Uterus (tissue), 3 donors: ENCODE measurements at regions not wholly inside any gene's neighbourhood (a gene's known extent, or its start where the extent isn't known, plus 50 kb on each side); places are given as distances from the start of the nearest gene placed in this dataset.

Experiments
- DNase-seq, 2 donors: peaks; one replicate each; pipeline ENCODE4 v3.0.0-alpha.2; 2019 to 2020
- H3K27ac ChIP-seq, 2 donors: fragments of 200-600 bp; sonication (generic); 1 replicate in 1 of 2; 2 replicates in 1 of 2; pipeline ENCODE4 v1.5.1; 2016 to 2018
- H3K27me3 ChIP-seq, 2 donors: fragments of 200-600 bp; sonication (generic); one replicate each; pipeline ENCODE4 v1.5.1; 2018 to 2019; ENCODE audit warnings: control low read depth in 1 of 2
- H3K36me3 ChIP-seq, 2 donors: fragments of 200-600 bp; sonication (generic); one replicate each; pipeline ENCODE4 v1.5.1; 2019; ENCODE audit warnings: control low read depth in 1 of 2
- H3K4me1 ChIP-seq, 2 donors: fragments of 200-600 bp; sonication (generic); one replicate each; pipeline ENCODE4 v1.5.1; 2018 to 2019; ENCODE audit warnings: control low read depth in 1 of 2
- H3K4me3 ChIP-seq, 2 donors: fragments of 200-600 bp; sonication (generic); 1 replicate in 1 of 2; 2 replicates in 1 of 2; pipeline ENCODE4 v1.5.1; 2018 to 2019; ENCODE audit warnings: mild to moderate bottlenecking in 1 of 2
- H3K9me3 ChIP-seq, 2 donors: fragments of 200-600 bp; sonication (generic); one replicate each; pipeline ENCODE4 v1.5.1; 2019; ENCODE audit warnings: control low read depth in 1 of 2
- CTCF ChIP-seq, 4 experiments: fragments of 200-600 bp in 2 of 4; fragments of 450-650 bp in 2 of 4; sonication (generic) in 2 of 4; IDR thresholded peaks; one replicate each; pipeline ENCODE4 v1.5.1; 2016 to 2019; ENCODE audit warnings: antibody characterized with exemption in 4 of 4, mild to moderate bottlenecking in 2 of 4, moderate library complexity in 1 of 4
- POLR2A ChIP-seq, 2 donors: fragments of 450-650 bp; IDR thresholded peaks; one replicate each; pipeline ENCODE4 v1.6.1; 2016; ENCODE audit warnings: antibody characterized with exemption in 2 of 2, mild to moderate bottlenecking in 1 of 2, moderate library complexity in 1 of 2
- intact Hi-C: fragments of 100-400 bp; cut with DNase I; formaldehyde crosslinking; loops from one replicate; pipeline ENCODE4 v1.15.1; 2023; ENCODE audit warnings: low total_unique reads
- donor health status: DM: yes; HTN: yes; CAD: no.

DNA sequence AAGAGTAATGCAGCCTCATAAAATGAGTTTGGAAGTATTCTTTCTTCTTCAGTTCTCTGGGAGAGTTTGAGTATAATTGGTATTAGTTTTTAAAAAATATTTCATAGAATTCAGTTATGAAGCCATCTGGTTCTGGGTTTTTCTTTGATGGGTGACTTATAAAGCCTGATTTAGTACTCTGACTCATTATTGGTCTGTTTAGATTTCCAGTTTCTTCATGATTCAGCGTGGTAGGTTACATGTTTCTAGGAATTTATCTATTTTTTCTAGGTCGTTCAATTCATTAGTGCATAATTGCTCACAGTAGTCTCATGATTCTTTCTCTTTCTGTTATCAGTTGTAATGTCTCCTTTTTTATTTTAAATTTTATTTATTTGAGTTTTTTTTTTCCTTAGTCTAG, 111.2 kb downstream of the CEP44 start:
- no peaks in the 10 kb centered on the region for H3K9me3 ChIP-seq
- no peak for DNase-seq
- intact Hi-C loops, result no loop called here
- H3K4me3 ChIP-seq, result no peak overlapping the region
- no peaks in the 10 kb centered on the region for H3K36me3 ChIP-seq
- peaks cover 0 to 5% of the 10 kb centered on the region in 2 donors for H3K4me1 ChIP-seq
- no peaks in the 10 kb centered on the region for H3K27me3 ChIP-seq
- no peak for TF ChIP-seq CTCF (IDR thresholded peaks at IDR 0.05)
- TF ChIP-seq POLR2A (IDR thresholded peaks at IDR 0.05), result no peak
- H3K27ac ChIP-seq, result peak overlapping the region; percentile 28 to 41

DNA sequence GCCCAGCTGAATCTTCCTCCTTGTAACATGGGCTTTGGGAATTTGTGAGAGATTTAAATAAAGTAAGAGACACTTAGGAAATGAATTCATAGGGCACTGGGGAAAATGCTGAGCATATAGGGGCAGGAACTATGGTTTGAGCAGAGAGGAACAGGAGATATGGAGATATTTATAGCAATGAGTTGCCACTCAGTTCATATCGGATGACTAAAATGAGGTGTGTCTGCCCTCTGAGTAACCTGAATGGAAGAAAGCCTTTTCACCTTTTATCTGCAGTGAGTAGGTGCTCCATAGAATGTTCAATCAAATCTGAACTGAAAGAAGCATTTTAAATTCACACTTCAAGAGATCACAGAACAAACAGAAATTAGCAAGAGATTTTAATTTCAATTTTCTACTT, 105.7 kb downstream of the CEP44 start:
- TF ChIP-seq POLR2A (IDR thresholded peaks at IDR 0.05), result no peak
- TF ChIP-seq CTCF (IDR thresholded peaks at IDR 0.05), result no peak
- Histone ChIP-seq H3K36me3 (no peaks in the 10 kb centered on the region), H3K27me3 (no peaks in the 10 kb centered on the region), H3K4me1 (peaks cover 0 to 12% of the 10 kb centered on the region in 2 donors), H3K4me3 (no peak overlapping the region), H3K27ac (peak overlapping the region; percentile 31 to 78), H3K9me3 (no peaks in the 10 kb centered on the region)
- intact Hi-C loops, result no loop called here
- no peak for DNase-seq

GRCh38 chr4:174388461-174389145, 104.9 kb downstream of the CEP44 start:
- DNase-seq, result no peak
- no peaks in the 10 kb centered on the region for H3K36me3 ChIP-seq

GRCh38 chr4:174387721-174388120, 104.0 kb downstream of the CEP44 start:
- TF ChIP-seq POLR2A (IDR thresholded peaks at IDR 0.05) (no peak), CTCF (IDR thresholded peaks at IDR 0.05) (no peak)
- H3K27ac ChIP-seq, result peak overlapping the region; percentile 63 to 78
- H3K4me3 ChIP-seq, result no peak overlapping the region
- H3K9me3 ChIP-seq, result no peaks in the 10 kb centered on the region
- intact Hi-C loops, result no loop called here
- H3K27me3 ChIP-seq, result no peaks in the 10 kb centered on the region
- H3K36me3 ChIP-seq, result no peaks in the 10 kb centered on the region
- H3K4me1 ChIP-seq, result peaks cover 0 to 12% of the 10 kb centered on the region in 2 donors
- no peak for DNase-seq

More at GRCh38 chr4:174388461-174389145, 104.9 kb downstream of the CEP44 start:
- H3K4me3 ChIP-seq, result no peak overlapping the region
- TF ChIP-seq POLR2A (IDR thresholded peaks at IDR 0.05) (no peak), CTCF (IDR thresholded peaks at IDR 0.05) (no peak)
- peaks cover 0 to 12% of the 10 kb centered on the region in 2 donors for H3K4me1 ChIP-seq
- intact Hi-C loops, result no loop called here
- no peaks in the 10 kb centered on the region for H3K9me3 ChIP-seq
- H3K27ac ChIP-seq, result peak overlapping the region; percentile 31 to 78
- no peaks in the 10 kb centered on the region for H3K27me3 ChIP-seq

DNA sequence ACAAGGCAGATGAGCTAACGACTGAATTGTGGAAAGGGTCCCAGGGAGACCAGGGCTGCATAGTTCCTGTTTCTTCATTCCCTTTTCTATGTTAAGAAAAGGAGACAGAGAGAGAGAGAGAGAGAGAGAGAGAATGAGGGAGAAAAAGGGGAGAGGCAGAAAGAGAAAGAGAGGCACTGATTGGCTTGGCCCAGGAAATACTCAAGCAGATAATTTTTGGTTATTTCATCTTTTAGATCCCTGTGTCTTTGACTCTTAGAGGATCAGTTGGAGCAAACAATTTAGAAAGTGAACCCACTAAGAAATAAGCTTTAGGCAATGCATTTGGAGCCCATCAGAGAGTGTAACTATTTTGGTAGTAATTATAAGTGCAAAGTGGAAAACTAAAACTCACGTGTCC, 103.4 kb downstream of the CEP44 start:
- Histone ChIP-seq H3K9me3 (no peaks in the 10 kb centered on the region), H3K27ac (peak overlapping the region; percentile 63 to 78), H3K4me1 (peaks cover 0 to 12% of the 10 kb centered on the region in 2 donors), H3K27me3 (no peaks in the 10 kb centered on the region), H3K4me3 (no peak overlapping the region), H3K36me3 (no peaks in the 10 kb centered on the region)
- TF ChIP-seq CTCF (IDR thresholded peaks at IDR 0.05), result no peak
- no peak for TF ChIP-seq POLR2A (IDR thresholded peaks at IDR 0.05)
- DNase-seq, result no peak
- intact Hi-C loops, result no loop called here
